ENCODE measurements at regions not wholly inside any gene's neighbourhood (a gene's known extent, or its start where the extent isn't known, plus 50 kb on each side); places are given as distances from the start of the nearest gene placed in this dataset.
A peak's percentile ranks its signal among the peaks of the same experiment; 100 is the strongest.

DNA sequence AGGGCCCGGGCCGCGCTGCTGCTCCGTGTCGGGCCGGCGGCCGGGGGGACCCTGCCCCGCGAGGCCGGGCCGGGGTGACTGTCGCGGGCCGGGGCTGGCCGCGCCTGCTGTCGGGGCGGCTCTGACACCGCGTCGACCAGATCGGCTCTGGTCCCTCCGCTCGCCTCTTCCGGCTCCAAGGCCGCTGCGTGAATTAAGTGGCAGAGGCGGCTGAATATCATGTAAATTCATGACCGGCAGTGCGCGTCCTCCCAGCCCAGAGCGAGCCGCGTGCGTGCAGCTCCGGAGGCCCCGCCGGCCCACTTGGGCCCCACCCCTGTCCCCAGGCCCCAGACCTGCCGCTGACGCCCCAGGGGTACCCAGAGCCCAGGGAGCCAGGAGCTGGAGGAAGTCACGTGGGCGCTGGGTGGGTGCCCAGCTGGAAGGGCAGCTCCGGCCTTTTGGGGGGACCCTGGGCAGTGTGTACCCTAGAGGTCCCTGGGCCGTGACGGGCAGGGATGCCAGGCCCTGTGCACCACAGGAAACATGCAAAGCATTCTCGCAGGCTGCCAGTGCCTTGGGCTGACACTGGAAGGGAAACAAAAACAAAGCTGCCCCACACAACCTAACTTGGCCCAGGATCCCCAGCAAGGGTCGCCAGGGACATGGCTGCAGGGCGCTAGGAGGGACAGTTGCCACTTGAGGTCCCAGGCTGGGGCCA, 584.0 kb upstream of the MKI67 start:
- Mint-ChIP-seq H3K9me3 (peaks cover 2% of the 10 kb centered on the region), H3K36me3 (ENCODE audit: low read depth) (no peaks in the 10 kb centered on the region), H3K27ac (no peak overlapping the region), H3K27me3 (ENCODE audit: low read depth, poor library complexity) (peaks cover 8% of the 10 kb centered on the region), H3K4me1 (peaks cover 46% of the 10 kb centered on the region), H3K4me3 (no peak overlapping the region)
- TF ChIP-seq, protein P1, sequence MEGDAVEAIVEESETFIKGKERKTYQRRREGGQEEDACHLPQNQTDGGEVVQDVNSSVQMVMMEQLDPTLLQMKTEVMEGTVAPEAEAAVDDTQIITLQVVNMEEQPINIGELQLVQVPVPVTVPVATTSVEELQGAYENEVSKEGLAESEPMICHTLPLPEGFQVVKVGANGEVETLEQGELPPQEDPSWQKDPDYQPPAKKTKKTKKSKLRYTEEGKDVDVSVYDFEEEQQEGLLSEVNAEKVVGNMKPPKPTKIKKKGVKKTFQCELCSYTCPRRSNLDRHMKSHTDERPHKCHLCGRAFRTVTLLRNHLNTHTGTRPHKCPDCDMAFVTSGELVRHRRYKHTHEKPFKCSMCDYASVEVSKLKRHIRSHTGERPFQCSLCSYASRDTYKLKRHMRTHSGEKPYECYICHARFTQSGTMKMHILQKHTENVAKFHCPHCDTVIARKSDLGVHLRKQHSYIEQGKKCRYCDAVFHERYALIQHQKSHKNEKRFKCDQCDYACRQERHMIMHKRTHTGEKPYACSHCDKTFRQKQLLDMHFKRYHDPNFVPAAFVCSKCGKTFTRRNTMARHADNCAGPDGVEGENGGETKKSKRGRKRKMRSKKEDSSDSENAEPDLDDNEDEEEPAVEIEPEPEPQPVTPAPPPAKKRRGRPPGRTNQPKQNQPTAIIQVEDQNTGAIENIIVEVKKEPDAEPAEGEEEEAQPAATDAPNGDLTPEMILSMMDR (IDR thresholded peaks at IDR 0.05), result no peak
- DNase-seq, result no peak

DNA sequence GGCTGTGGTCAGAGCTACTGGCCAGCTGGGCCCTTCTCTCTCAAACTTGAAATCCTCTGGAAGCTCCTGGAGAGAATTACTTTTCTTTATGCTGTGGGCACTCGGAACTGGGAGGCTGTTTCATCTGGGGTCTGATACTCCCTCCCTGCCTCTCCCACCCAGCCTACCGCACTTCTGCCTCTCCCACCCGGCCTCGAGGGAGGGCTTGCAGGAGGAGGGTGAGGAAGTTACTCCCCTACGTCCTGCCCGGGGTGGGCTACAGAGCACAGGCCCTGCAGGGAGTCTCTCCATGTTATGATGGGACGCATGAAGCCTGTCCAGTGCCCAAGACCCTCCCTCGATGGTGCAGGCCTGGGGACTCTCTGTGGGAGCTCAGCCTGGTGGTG, 584.6 kb upstream of the MKI67 start:
- H3K4me1 Mint-ChIP-seq, result peaks cover 51% of the 10 kb centered on the region
- no peak for DNase-seq
- peaks cover 8% of the 10 kb centered on the region for H3K27me3 Mint-ChIP-seq (ENCODE audit: low read depth, poor library complexity)
- H3K9me3 Mint-ChIP-seq, result no peaks in the 10 kb centered on the region
- TF ChIP-seq, protein P1 (IDR thresholded peaks at IDR 0.05), result no peak
- H3K27ac Mint-ChIP-seq, result no peak overlapping the region
- H3K4me3 Mint-ChIP-seq, result no peak overlapping the region
- H3K36me3 Mint-ChIP-seq (ENCODE audit: low read depth), result no peaks in the 10 kb centered on the region

DNA sequence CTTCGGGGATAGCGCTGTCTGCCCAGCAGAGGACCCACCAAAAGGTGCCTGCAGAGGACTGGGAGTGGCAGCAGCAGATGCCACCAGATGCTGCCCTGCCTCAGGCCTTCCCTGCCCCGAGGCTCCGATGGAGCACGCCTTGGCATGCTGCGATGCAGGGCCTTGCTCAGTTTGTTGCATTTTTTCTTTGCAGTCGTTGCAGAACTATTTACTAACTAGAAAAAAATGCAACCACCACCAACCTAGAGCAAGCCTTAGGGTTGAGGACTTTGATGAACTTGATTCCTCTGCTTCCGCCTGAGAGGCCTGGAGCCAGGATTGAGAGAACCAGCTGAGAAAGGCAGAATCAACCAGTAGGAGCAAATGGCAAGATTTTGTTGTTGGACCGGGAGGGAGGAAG, 585.6 kb upstream of the MKI67 start:
- TF ChIP-seq, protein P1 (IDR thresholded peaks at IDR 0.05), result no peak
- no peaks in the 10 kb centered on the region for H3K9me3 Mint-ChIP-seq
- peaks cover 13% of the 10 kb centered on the region for H3K27me3 Mint-ChIP-seq (ENCODE audit: low read depth, poor library complexity)
- no peak overlapping the region for H3K4me3 Mint-ChIP-seq
- no peaks in the 10 kb centered on the region for H3K36me3 Mint-ChIP-seq (ENCODE audit: low read depth)
- peak overlapping the region; percentile 44 for H3K27ac Mint-ChIP-seq
- H3K4me1 Mint-ChIP-seq, result peaks cover 51% of the 10 kb centered on the region
- no peak for DNase-seq

DNA sequence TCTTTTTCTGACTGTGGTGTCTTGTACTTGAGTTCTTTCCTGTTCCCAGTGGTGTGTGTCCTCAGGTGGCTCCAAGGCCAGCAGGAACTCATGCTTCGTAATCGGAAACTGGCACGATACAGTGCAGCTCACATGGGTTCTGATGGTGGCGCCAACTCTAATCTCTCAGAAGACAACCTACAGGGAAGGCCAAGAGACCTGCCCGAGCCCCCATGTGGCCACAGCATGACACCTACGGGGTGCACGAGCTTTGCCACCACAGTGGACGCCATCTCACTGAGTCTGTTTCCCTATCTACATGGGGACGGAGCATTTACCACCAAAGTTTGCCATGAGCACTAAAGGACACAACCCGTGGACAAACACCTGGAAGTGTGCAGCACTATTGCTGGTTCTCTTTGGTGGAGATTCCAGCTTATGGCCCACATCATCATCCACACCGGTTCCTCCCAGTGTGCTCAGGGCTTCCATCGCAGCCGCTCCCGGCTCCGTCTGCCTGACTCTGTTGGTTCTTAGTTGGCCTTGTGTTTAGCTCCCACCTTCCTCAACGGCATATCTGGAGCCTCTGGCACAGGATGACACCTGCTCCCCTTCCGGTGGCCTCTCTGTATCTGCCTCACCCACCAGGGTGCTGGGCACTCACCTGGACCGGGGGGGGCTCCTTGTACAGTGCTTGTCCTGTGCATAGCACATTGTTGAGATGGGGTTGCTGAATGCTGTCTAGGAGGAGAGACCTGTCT, 586.6 kb upstream of the MKI67 start:
- Mint-ChIP-seq H3K27me3 (ENCODE audit: low read depth, poor library complexity) (peaks cover 13% of the 10 kb centered on the region), H3K9me3 (no peaks in the 10 kb centered on the region), H3K4me3 (no peak overlapping the region), H3K4me1 (peaks cover 56% of the 10 kb centered on the region), H3K36me3 (ENCODE audit: low read depth) (no peaks in the 10 kb centered on the region), H3K27ac (no peak overlapping the region)
- no peak for DNase-seq
- TF ChIP-seq, protein P1 (IDR thresholded peaks at IDR 0.05), result no peak

DNA sequence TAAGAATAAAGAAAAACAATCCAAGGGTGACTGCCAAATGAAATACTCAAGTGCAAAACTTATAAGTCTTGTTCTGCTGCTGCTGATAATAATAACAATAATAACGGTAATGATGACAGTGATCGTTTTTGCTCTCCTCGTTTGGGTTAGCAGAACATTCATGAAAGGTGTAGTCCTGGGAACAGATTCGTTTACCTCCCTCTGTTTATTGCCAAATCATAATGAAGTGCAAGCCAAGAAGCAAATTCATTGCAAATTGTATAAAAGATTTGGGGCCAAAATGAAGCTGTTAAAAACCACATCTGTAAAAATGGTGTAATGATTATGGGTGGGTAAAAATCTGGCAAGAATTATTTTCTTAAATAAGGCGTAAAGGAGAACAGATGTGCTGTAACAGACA, 587.2 kb upstream of the MKI67 start:
- Mint-ChIP-seq H3K4me1 (peaks cover 53% of the 10 kb centered on the region), H3K27ac (no peak overlapping the region), H3K36me3 (ENCODE audit: low read depth) (no peaks in the 10 kb centered on the region), H3K27me3 (ENCODE audit: low read depth, poor library complexity) (peaks cover 13% of the 10 kb centered on the region), H3K4me3 (no peak overlapping the region), H3K9me3 (no peaks in the 10 kb centered on the region)
- no peak for DNase-seq
- TF ChIP-seq, protein P1 (IDR thresholded peaks at IDR 0.05), result no peak
